Fibroblast of lung (primary cell): ENCODE measurements at regions not wholly inside any gene's neighbourhood (a gene's known extent, or its start where the extent isn't known, plus 50 kb on each side); places are given as distances from the start of the nearest gene placed in this dataset.

Source experiments
- EZH2 ChIP-seq: IDR thresholded peaks from 2 replicates; pipeline ENCODE4 v1.5.1; 2012; ENCODE audit warnings: low read length, control low read depth, mild to moderate bottlenecking; ENCODE audit errors: missing control alignments
- TF ChIP-seq, protein P1 (sequence below), 2 donors: IDR thresholded peaks in 1 of 2; conservative IDR thresholded peaks in 1 of 2; 1 replicate in 1 of 2; 2 replicates in 1 of 2; pipeline ENCODE4 v1.5.1; 2011 to 2012; ENCODE audit warnings: low read length in 2 of 2, control low read depth in 1 of 2, inconsistent platforms in 1 of 2, low read depth in 1 of 2, mild to moderate bottlenecking in 1 of 2

DNA sequence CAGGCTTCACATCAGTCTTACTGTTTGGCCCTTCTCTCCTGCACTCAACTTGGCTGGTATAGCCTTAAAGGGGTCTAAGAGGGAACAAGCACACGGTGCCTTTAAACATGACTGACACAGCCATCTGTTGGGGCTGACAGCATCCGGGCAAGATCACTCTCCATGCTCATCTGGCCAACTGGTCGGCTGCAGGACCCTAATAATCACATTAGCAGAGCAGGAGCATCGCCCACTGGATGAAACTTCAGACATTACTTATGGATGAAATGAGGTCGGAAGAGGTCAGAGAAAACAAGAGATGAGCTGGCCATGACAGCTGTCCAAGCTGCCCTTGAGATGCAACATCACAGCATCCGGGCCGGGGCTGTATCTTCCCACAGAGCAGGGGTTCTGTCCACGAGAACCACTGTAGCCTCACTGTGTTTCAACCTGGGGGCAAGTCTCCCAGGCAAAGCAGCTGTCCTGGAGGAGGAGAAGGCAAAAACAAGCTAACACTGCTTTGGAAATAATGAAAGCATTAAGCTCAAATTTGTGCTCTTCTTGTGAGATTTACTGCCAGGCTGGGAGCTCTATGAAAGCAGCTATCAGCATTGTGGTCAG lies 94.4 kb upstream of the TTC29 start:
- no peak for TF ChIP-seq EZH2
- TF ChIP-seq, protein P1, sequence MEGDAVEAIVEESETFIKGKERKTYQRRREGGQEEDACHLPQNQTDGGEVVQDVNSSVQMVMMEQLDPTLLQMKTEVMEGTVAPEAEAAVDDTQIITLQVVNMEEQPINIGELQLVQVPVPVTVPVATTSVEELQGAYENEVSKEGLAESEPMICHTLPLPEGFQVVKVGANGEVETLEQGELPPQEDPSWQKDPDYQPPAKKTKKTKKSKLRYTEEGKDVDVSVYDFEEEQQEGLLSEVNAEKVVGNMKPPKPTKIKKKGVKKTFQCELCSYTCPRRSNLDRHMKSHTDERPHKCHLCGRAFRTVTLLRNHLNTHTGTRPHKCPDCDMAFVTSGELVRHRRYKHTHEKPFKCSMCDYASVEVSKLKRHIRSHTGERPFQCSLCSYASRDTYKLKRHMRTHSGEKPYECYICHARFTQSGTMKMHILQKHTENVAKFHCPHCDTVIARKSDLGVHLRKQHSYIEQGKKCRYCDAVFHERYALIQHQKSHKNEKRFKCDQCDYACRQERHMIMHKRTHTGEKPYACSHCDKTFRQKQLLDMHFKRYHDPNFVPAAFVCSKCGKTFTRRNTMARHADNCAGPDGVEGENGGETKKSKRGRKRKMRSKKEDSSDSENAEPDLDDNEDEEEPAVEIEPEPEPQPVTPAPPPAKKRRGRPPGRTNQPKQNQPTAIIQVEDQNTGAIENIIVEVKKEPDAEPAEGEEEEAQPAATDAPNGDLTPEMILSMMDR (conservative IDR thresholded peaks at IDR 0.05 in 1 of 2, IDR thresholded peaks at IDR 0.05 in 1 of 2; ENCODE audit: low read depth in 1 of 2, low read length in 2 of 2), result no peak
